PC-9 (cell line): ENCODE measurements at regions not wholly inside any gene's neighbourhood (a gene's known extent, or its start where the extent isn't known, plus 50 kb on each side); places are given as distances from the start of the nearest gene placed in this dataset.

Experiments used
- BruUV-seq: library from RNA; stranded (reverse); fragments of 400-500 nt; replicated peaks from 2 replicates; lab custom pipeline; 2021; lab: Mats Ljungman, UMichigan
- CTCF ChIA-PET: fragments of 300-600 bp; sonication (Branson Sonifier 250); formaldehyde crosslinking; loops from one replicate; lab custom pipeline; 2022; ENCODE audit warnings: antibody characterized with exemption; lab: Charles Lee
- POLR2A ChIA-PET: fragments of 300-600 bp; sonication (Branson Sonifier 250); formaldehyde crosslinking; loops from one replicate; lab custom pipeline; 2022; ENCODE audit warnings: antibody characterized with exemption; ENCODE audit not compliant: unreplicated experiment; lab: Charles Lee
- DNase-seq, 2 experiments: peaks; one replicate each; pipeline versions ENCODE4 v3.0.0 to v3.0.0-alpha.2; 2015 to 2022; ENCODE audit warnings: mixed read lengths in 1 of 2
- H2AFZ ChIP-seq: fragments of 200-600 bp; sonication (generic); 2 replicates; pipeline ENCODE4 v1.8.1; 2017; ENCODE audit warnings: antibody characterized with exemption
- H3F3A ChIP-seq: fragments of 200-600 bp; sonication (generic); 2 replicates; pipeline ENCODE4 v1.8.1; 2017; ENCODE audit warnings: antibody characterized with exemption, mild to moderate bottlenecking, low read depth; ENCODE audit not compliant: insufficient read depth
- H3K27ac ChIP-seq: fragments of 200-600 bp; sonication (generic); 2 replicates; pipeline ENCODE4 v1.6.1; 2016; ENCODE audit warnings: mixed run types
- H3K27me3 ChIP-seq: fragments of 200-600 bp; sonication (generic); 2 replicates; pipeline ENCODE4 v1.6.1; 2016; ENCODE audit warnings: low read depth, mixed run types; ENCODE audit not compliant: insufficient read depth
- H3K36me3 ChIP-seq: fragments of 200-600 bp; sonication (generic); 2 replicates; pipeline ENCODE4 v1.6.1; 2016; ENCODE audit warnings: low read depth, mixed run types
- H3K4me1 ChIP-seq: fragments of 200-600 bp; sonication (generic); replicated peaks from 2 replicates; pipeline ENCODE4 v1.6.1; 2016; ENCODE audit warnings: mixed run types; ENCODE audit not compliant: insufficient read depth
- H3K4me2 ChIP-seq: fragments of 200-600 bp; sonication (generic); 2 replicates; pipeline ENCODE4 v1.6.1; 2017; ENCODE audit warnings: mixed run types
- H3K4me3 ChIP-seq: fragments of 200-600 bp; sonication (generic); 2 replicates; pipeline ENCODE4 v1.6.1; 2016; ENCODE audit warnings: mixed run types
- H3K79me2 ChIP-seq: fragments of 200-600 bp; sonication (generic); 2 replicates; pipeline ENCODE4 v1.6.1; 2017; ENCODE audit warnings: low read depth, mixed run types
- H3K9me2 ChIP-seq: fragments of 200-600 bp; sonication (generic); 2 replicates; pipeline ENCODE4 v1.8.1; 2017; ENCODE audit warnings: mild to moderate bottlenecking; ENCODE audit not compliant: insufficient read depth
- H3K9me3 ChIP-seq: fragments of 200-600 bp; sonication (generic); 2 replicates; pipeline ENCODE4 v1.8.1; 2016; ENCODE audit warnings: low read depth; ENCODE audit not compliant: insufficient read depth
- H4K20me1 ChIP-seq: fragments of 200-600 bp; sonication (generic); 2 replicates; pipeline ENCODE4 v1.8.1; 2017; ENCODE audit not compliant: insufficient read depth
- EZH2 ChIP-seq: fragments of 200-600 bp; sonication (generic); IDR thresholded peaks from 2 replicates; pipeline ENCODE4 v1.8.0; 2017; ENCODE audit warnings: antibody characterized with exemption, low read depth
- intact Hi-C: fragments of 100-400 bp; cut with micrococcal nuclease; formaldehyde crosslinking; loops from one replicate; pipeline ENCODE4 v1.10.0; 2022; ENCODE audit not compliant: unreplicated experiment
- TF ChIP-seq, protein P1 (sequence below): fragments of 200-600 bp; sonication (generic); conservative IDR thresholded peaks from 2 replicates; pipeline ENCODE4 v1.6.1; 2017; ENCODE audit warnings: mixed run types, antibody characterized with exemption, mild to moderate bottlenecking, moderate library complexity

GRCh38 chr12:68480526-68480925, 130.2 kb upstream of the RAP1B start:
- Histone ChIP-seq H3F3A (no peaks in the 10 kb centered on the region), H3K79me2 (no peaks in the 10 kb centered on the region), H3K4me2 (no peak overlapping the region), H3K36me3 (no peaks in the 10 kb centered on the region), H3K27me3 (no peaks in the 10 kb centered on the region), H3K4me1 (peaks cover 6% of the 10 kb centered on the region), H3K9me3 (no peaks in the 10 kb centered on the region), H3K27ac (no peak overlapping the region), H3K4me3 (no peak overlapping the region), H4K20me1 (no peaks in the 10 kb centered on the region), H2AFZ (no peak overlapping the region), H3K9me2 (no peaks in the 10 kb centered on the region)
- intact Hi-C loops: no loop called here
- ChIA-PET CTCF (interaction anchor here (0.7 kb wide), 1 partner anchor 121 kb away, joined by 6 read pairs; no protein-coding TSS in a partner anchor), POLR2A (no interaction called here)
- DNase-seq: no peak
- TF ChIP-seq, protein P1, sequence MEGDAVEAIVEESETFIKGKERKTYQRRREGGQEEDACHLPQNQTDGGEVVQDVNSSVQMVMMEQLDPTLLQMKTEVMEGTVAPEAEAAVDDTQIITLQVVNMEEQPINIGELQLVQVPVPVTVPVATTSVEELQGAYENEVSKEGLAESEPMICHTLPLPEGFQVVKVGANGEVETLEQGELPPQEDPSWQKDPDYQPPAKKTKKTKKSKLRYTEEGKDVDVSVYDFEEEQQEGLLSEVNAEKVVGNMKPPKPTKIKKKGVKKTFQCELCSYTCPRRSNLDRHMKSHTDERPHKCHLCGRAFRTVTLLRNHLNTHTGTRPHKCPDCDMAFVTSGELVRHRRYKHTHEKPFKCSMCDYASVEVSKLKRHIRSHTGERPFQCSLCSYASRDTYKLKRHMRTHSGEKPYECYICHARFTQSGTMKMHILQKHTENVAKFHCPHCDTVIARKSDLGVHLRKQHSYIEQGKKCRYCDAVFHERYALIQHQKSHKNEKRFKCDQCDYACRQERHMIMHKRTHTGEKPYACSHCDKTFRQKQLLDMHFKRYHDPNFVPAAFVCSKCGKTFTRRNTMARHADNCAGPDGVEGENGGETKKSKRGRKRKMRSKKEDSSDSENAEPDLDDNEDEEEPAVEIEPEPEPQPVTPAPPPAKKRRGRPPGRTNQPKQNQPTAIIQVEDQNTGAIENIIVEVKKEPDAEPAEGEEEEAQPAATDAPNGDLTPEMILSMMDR: no peak
- TF ChIP-seq EZH2: no peak
- no TSS peak for BruUV-seq

- Histone ChIP-seq H3K9me2 (no peaks in the 10 kb centered on the region), H3K4me3 (no peak overlapping the region), H3K27me3 (no peaks in the 10 kb centered on the region), H3K4me2 (no peak overlapping the region), H2AFZ (no peak overlapping the region), H3K79me2 (no peaks in the 10 kb centered on the region), H3K4me1 (peaks cover 6% of the 10 kb centered on the region), H3K27ac (no peak overlapping the region), H3K9me3 (no peaks in the 10 kb centered on the region), H4K20me1 (no peaks in the 10 kb centered on the region), H3K36me3 (no peaks in the 10 kb centered on the region), H3F3A (no peaks in the 10 kb centered on the region)
- TF ChIP-seq EZH2: no peak
- TF ChIP-seq, protein P1: no peak
- no peak for DNase-seq
- intact Hi-C loops: no loop called here
- POLR2A ChIA-PET: no interaction called here
- CTCF ChIA-PET: no interaction called here
- no TSS peak for BruUV-seq
Measured at GRCh38 chr12:68481181-68481941, 129.3 kb upstream of the RAP1B start.

DNA sequence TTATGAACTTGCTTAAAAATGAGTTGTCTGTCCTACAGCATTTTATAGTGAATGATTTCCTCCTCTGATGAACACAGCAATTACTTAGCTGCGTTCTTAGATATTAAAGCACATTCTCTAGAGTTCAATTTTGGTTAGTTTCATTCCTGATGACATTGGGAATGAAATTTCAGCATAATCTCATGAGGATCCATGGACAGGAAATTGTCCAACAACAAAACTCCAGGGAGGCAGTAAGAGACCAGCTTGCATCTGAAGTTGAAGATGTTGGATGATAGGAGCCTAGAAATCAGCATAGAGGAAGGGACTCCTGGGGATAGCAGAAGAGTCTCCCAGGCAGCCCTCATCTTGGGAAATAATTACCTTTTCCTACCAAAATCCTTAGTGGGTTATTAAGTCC, 128.7 kb upstream of the RAP1B start:
- H3K36me3 ChIP-seq: no peaks in the 10 kb centered on the region
- no peaks in the 10 kb centered on the region for H3K9me2 ChIP-seq
- TF ChIP-seq EZH2: no peak
- TF ChIP-seq, protein P1: no peak
- H3K9me3 ChIP-seq: no peaks in the 10 kb centered on the region
- ChIA-PET POLR2A (no interaction called here), CTCF (no interaction called here)
- H3K27me3 ChIP-seq: no peaks in the 10 kb centered on the region
- H3K27ac ChIP-seq: no peak overlapping the region
- no peaks in the 10 kb centered on the region for H4K20me1 ChIP-seq
- peaks cover 6% of the 10 kb centered on the region for H3K4me1 ChIP-seq
- H2AFZ ChIP-seq: no peak overlapping the region
- intact Hi-C loops: no loop called here
- H3K4me2 ChIP-seq: no peak overlapping the region
- no peak overlapping the region for H3K4me3 ChIP-seq
- H3K79me2 ChIP-seq: no peaks in the 10 kb centered on the region
- no peak for DNase-seq
- BruUV-seq: no TSS peak
- no peaks in the 10 kb centered on the region for H3F3A ChIP-seq
